Loucy (cell line): ENCODE measurements at regions not wholly inside any gene's neighbourhood (a gene's known extent, or its start where the extent isn't known, plus 50 kb on each side); places are given as distances from the start of the nearest gene placed in this dataset.

Experiments used
- EZH2phosphoT487 ChIP-seq: fragments of 200-600 bp; IDR thresholded peaks from 2 replicates; pipeline ENCODE4 v1.6.1; 2018; ENCODE audit warnings: antibody characterized with exemption, mild to moderate bottlenecking, moderate library complexity, borderline replicate concordance
- TF ChIP-seq, protein P1 (sequence below): fragments of 200-600 bp; sonication (generic); conservative IDR thresholded peaks from 2 replicates; pipeline ENCODE4 v1.5.1; 2014; ENCODE audit warnings: mild to moderate bottlenecking, antibody characterized with exemption, low read length

DNA sequence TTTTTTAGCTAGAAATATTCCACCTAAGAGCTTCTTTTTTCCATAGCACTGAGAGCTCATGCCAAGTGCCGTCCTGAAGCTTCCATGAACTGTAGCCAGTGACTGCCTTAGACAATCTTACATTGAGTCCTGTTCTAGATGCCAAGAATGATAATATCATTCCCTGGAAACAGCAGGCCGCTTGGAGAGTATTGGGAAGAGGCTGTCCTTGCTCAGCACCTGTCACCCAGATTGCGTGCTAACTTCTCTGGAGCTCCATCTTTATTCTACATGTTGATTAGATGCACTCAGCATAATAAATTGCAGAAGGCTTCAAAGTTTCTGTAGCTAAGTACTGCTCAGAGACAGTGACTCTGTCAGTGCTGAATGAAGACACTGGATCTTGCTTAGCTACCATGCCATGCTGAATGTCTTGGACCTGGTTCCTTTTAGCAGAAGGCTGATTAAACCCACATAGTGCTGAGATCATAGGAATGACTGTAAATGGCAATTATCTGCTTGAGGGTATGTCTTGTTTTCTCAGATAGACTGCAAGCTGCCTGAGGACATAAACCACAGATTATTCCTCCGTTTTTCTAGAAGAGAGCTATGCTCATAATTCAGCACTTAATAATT, 83.1 kb upstream of the IRF2BP2 start:
- TF ChIP-seq, protein P1, sequence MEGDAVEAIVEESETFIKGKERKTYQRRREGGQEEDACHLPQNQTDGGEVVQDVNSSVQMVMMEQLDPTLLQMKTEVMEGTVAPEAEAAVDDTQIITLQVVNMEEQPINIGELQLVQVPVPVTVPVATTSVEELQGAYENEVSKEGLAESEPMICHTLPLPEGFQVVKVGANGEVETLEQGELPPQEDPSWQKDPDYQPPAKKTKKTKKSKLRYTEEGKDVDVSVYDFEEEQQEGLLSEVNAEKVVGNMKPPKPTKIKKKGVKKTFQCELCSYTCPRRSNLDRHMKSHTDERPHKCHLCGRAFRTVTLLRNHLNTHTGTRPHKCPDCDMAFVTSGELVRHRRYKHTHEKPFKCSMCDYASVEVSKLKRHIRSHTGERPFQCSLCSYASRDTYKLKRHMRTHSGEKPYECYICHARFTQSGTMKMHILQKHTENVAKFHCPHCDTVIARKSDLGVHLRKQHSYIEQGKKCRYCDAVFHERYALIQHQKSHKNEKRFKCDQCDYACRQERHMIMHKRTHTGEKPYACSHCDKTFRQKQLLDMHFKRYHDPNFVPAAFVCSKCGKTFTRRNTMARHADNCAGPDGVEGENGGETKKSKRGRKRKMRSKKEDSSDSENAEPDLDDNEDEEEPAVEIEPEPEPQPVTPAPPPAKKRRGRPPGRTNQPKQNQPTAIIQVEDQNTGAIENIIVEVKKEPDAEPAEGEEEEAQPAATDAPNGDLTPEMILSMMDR: no peak
- TF ChIP-seq EZH2phosphoT487: no peak
